Activated CD4-positive, alpha-beta T cell treated with anti-CD3 and anti-CD28 coated beads, Interleukin-2, amount 50 U/mL, for 48 hours (primary cell): ENCODE measurements at regions not wholly inside any gene's neighbourhood (a gene's known extent, or its start where the extent isn't known, plus 50 kb on each side); places are given as distances from the start of the nearest gene placed in this dataset.

ENCODE experiments used
- DNase-seq, 2 experiments: peaks; one replicate each; pipeline ENCODE4 v3.0.0-alpha.2; 2020

DNA sequence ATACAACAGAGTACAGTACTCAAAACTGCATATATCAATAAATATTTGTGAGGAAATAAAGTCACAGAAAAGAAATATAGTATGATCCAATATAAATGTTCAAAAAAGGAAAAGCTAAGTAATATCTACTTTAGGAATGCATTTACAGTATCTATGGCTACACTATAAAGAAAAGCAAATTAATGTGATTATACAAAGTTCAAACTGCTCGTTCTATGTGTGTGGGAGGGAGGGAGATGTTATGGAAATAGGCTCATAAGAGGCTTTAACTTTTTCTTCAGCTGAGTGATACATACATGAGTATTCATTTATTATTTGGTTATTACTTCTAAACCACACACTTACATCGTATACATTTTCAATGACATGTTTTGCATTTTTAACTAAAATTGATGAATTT is 377.7 kb upstream of the AGTR1 start:
- DNase-seq: no peak

DNA sequence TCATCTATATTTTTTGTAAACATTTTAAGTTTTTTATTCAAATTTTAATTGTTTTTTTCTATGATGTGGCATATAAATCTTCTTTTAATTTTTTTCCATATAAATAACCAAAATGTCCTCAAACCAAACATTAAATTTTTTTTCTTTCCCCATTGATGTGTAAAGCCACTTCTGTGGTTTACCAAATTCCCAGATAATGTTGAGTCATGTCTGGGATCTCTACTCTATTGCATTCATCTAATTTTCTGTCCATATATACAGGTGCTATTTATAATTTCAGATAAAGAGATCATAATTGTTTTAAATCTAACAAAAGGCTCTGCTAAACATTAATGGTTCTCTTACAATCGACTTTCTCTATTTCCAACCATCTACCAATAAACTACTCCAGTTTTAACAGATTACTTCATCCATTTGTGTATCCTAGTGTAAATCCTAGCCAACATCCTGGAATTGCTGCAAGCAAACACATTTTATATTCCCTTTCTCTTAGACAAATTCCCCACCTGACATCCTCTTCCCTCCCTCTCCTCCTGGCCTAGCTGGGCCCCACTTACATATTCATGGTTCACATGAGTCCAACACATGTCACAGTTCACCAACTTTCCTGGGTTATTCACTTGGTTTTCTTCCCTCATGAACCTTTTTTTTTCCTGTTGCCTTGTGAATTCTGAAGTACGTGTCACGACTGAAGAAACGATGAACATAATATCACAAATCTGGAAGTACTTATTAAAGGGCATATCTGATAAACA is 368.0 kb upstream of the AGTR1 start:
- no peak for DNase-seq

DNA sequence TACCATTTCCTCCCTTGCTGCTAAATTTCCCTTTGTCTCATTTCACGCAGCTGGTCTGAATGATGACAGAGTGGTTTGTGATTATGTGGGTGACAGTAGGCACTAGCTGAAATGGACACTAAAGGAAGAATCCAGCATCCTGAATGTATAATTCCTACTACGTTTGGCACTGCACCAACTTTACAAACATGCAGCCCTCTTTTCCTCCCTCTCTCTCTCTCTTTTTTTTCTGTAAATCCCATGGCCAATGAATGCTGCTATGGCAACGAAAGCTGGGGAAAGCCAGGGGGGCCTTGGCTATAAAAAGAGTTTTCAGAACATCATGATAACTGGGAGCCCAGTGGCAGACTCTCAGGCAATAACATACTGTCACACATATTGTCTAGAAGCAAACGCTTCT is 367.2 kb upstream of the AGTR1 start:
- DNase-seq: no peak

DNA sequence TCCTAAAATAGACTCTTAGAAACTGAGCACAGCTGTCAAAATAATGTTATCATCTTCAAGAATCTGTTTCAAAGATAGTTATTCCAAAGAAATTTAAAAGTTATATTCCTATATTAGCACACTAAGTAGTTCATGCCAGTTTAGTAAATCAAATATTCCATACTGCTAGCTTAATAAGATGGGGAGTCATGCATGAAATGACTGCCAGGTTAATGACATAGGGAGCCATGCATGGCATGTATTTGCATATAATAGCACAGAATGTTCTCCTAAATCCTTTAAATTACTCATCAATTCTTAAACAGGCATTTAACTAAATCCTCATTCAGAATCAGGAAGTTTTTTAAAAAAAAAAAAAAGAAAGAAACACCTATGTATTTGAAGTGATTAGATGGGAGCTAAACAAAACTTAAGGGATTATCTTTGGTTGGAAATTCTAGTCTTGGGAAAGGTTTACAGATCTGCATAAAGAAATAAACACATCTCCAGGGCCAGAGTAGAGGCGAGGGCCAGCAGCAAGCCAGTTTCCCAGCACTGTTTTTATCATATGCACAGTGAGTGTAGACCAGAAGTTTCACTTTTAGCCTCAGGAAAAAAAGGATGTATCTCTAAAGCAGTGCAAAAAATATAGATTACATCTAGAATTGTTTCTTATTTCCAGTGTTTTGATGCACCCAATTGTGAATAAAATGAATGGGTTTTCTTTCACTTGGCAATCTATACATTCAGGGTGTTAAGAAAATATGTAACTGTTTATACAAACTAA is 366.4 kb upstream of the AGTR1 start:
- DNase-seq: no peak

DNA sequence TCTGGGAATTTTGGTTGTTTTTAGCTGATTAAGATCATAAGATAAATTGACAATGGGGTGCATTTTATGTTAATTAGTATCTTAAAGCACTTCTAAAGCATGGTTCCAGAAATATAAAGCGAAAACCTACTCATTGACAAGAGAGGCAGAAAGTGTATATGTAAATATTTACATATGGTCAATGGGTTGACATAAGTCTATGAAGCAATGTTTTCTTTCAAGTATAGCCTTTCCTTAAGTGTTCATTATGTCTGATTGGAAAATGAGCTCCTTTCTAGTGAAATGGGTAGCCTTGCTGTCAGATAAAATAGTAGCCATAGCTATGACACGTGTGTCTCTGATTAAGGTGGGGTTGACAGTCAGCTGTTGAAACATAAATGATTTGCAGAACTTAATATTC is 365.2 kb upstream of the AGTR1 start:
- DNase-seq: no peak

DNA sequence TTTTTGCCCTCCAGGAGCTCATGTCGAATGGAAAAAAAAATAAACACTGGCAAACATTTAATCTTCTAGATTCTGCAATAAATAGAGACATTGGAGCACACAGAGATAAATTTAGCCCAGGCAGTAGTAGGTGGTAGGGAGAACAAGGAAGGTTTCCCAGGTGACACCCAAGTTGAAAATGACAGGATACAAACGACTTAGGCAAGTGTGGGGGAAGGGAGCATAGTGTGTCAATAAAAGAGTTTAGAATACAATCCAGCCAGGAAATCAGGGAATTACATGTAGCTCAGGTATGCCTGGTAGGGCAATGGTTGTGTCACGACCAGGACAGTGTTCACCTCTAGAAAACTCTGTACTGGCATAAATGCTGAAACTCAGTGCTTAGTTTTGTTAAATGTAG is 364.6 kb upstream of the AGTR1 start:
- no peak for DNase-seq

DNA sequence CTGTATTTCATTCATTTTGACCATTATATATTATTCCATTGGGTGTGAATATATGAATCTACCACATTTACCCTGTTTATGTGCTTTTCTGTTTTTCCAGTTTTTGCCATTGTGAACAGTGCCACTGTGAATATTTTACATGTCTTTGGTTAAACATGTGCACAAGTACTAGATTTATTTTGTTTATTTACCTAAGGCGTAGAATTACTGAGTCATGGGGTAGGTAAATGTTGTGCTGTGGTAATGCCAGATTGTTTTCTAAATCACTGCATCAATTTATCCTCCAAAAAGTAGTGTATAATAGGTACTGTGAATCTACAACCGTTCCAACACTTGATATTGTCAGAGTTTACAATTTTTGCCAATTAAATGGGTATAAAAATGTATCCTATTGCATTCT is 362.1 kb upstream of the AGTR1 start:
- no peak for DNase-seq

DNA sequence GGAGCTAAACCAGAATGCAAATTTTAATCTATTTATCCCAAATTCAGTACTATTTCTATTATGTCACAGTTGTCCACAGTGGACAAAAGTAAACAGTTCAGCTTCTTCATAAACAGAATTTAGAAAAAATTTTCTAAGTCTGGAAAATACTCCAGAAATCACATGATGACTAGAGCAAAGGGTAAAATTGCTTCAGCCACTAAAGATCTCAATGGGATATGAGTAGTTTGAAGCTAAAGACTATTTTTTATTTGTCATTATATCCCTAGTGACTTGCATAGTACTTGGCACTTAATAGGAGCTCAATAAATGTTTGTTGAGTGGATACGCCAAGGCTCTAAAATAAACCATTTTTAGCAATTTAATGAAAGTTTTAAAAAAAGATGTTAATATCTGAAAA is 354.3 kb upstream of the AGTR1 start:
- no peak for DNase-seq

DNA sequence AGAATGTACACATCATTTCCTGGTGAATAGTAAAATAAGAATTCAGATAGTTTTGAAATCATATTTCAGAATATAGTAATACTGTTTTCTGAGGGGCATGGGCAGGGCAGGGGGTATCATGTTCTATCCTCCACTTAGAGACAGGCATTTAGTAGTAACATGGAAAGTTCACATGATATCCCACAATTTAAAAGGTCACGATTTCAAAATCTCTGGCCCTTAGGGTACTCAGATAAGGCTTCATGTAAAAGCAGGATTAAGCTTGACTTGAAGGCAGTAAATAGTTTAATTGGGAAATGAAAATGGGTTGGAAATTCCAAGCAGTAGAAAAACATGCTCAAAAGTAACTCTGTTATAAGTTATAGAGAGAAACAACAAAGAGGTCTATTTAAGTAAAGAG is 353.2 kb upstream of the AGTR1 start:
- no peak for DNase-seq

DNA sequence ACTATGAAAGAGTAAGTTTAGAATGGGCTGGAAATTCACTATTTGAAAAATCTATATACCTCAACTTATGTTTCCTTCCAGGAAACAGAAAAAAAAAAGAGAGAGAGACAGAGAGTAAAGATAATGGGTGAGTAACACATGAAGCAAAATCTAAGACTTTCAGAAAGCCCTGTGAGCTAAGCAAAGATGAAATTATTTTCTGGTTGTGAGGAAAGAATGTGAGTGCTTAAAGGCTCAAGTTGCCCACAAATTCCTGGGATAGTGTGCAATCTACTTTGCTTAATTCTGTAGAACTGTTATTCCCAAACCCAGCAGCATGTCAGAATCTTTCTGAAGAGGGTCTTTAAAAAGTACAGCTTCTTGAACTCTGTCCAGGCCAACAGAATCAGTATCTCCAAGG is 337.7 kb upstream of the AGTR1 start:
- DNase-seq: no peak

DNA sequence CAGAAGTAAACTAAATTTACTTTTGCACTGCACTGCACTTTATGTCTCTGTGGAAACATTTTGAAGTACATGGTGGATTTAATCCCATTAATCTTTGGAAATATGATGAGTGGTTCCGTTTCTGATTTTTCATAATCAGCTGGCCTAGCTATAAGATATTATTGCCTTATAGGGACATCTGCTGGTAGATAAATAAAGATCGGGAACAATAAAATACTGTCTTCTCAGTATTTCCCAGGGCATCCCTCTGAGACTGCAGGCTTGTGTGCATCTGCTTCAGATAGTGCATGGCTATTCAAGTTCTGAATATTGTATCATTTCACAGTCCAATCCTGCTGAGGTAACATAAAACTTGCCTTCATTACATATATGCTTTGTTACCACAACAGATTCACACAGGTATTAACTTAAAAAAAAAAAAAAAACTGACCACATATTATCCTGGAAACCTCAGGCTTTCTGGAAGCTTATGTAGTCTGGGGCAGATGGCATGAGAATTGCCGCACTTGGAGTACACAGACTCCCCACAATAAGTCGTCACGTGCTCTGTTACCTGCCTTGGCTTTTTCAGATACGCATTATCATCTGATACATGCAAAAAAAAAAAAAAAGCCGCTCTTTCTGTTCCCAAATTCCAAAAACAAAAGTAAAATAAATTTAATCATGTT is 330.8 kb upstream of the AGTR1 start:
- DNase-seq: no peak

DNA sequence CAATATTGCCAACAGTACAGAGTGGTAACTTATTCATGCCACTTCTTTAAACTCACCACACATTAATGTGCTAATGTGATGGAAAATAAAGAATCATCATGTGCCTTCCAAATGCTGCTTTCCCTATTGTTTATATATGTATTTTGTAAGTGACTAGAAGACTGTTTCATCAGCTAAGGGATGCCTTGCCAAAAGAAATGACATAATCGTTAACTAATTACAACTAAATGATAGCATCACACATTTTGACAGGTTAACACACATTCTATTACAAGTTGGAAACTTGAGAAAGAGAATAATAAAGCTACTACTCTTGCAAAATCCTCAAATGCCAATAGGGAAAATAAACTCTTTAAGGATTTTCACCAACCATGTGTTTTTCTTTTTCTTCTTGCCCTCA is 329.9 kb upstream of the AGTR1 start:
- no peak for DNase-seq

DNA sequence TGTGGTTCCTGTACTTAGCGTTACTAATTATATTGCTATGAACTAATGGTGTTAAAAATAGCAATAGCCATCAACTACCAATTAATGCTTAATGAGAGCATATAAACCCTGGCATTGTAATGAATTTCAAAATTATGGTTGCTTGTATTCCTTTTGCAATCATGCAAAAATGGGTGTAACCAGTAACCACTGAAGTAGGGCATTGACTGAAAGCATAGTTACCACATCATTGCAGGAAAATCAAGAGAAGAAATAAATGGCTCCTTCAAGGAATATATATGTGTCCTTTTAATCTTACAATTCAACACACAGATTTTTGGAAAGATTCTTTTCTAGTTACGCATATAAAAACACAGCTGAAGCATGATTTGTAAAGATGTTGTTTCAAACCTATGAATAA is 328.3 kb upstream of the AGTR1 start:
- DNase-seq: no peak

DNA sequence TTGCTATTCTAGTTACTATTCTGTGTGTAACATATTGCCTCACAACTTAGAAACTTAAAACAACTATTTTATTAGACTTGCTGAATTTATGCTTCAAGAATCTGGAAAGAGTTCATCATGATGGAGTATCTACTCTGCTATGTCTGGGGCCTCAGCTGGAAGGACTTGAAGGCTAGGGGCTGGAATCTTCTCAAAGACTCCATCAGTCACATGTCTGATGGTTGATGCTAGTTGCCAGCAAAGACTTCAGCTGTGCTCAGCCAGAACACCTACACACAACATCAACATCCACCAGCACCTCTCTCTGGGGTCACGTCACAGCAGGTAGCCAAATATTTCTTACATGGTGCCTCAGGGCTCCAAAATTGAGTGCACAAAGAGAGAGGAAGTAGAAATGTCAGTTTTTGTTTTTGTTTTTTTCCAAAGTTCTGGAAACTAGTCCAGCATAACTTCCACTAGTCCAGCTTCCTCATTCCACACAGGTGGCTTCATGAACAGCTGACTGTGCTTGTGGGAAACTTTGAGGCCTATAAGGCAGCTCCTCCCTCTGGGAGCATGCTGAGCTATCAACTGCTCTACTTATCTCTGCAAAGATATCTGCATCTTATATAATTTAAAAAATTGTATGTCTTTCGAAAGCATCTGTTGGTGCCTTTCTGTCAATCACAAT is 325.4 kb upstream of the AGTR1 start:
- no peak for DNase-seq

DNA sequence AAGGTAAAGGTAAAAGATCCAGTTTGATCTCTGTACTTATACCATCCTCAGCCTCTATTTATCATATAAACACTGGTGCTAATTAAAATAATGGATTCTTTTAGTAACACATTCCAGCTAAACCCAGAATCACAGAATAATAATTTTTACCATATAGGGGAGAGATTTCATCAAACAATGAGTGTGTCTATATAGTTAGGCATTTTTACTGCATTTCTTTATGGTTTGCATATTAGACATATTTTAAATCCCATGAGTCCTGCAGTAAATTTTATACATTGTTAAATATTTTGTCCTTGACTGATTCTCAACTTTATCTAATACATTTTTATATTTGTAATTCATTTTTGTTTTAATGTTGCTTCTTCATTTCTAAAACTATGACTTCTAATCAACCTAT is 323.7 kb upstream of the AGTR1 start:
- no peak for DNase-seq

DNA sequence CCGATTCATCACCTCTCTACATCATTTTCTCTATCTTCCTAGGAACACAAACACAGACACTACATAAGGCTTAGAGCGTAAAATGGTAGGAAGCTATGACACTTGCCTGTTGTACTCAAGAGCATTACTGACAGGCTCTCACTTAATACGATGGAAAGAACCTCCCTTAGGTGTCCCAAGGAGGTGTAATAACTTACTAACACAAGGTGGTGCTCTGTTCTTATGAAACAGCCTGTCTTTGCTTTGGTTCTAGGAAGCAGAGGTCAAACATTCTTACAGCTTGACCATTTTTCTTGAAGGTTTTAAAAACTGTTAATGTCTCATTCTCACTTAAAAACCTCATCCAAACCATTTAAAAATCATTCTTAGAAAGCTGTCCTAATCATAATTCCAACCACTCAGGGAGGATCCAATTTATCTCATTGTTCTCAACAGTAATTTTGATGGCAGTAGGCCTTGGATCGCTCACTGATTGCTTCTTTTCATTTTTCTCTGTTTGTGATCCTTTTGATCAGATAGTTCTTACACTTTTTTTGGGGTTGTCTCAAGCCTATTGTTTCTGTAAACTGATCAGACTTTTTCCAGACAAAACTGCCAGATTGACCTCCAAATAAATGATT is 317.8 kb upstream of the AGTR1 start:
- DNase-seq: no peak

DNA sequence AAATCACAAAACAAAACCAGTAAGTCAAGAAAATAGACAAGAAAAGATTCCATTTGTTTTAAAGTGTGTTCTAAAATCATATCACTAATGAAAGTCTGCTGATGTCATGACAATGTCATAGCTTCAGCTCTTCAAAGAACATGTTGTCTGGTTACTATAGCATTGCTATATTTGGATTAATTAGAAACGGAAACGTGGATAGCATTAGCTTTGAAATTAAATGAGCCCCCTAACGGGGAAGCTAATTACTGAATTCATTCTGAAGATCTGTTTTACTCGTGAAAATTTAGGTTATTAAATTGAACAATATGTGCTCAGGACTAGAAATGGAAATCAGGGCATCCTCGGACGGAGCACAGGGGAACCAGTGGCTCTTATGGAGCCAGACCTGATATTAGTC is 316.7 kb upstream of the AGTR1 start:
- no peak for DNase-seq

DNA sequence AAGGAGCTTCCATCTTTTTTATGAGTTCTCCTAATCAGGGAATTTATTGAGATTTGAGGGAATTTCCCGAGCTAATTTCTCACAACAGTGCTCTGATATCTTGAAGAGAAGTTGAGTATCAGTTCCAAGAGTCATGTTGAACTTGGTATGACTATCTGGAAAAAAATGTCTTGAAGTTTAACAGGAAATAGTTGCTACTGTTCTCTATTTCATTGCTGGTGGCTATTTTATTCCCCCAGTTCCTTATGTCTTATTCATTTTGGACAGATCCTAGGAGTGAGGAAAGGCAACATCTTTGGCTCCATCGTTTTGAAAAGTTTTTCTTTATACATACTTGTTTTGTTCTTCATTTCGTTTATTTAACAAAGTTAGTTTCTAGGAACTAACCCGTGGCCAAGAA is 307.8 kb upstream of the AGTR1 start:
- DNase-seq: no peak

DNA sequence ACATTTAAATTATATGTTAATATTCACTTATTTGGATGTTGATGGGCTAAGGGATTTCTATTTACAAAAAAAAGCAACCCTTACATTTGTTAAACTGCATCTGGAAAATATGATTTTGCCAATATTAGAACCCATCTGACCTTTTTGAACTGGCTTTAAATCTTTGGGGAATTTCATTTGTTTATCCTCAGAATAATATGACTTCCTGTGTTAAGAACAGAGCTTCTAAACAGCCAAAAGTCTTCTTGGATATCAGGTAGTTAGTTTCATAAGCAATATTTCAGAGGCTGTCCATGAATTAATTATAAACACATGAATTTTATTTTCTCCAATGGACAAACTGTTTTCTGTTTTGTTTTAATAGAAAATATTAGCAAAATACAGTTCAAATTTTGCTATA is 301.9 kb upstream of the AGTR1 start:
- DNase-seq: no peak

DNA sequence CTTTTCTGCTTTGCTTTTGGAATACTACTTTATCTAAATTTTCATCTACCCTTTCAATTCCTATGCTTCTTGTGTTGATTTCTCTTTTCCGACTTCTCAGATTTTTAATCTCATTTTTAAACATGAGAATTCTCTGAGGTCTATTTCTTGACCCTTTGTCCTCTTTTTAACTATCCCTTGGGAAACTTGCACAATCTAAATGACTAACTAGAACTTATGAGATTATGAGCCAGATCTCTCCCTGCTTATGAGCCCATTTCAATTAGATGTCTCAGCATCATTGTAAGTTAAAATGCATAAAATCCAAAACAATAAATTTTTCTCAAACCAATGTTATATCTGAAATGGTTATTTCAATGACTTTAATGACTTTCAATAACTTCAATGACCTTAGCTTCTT is 296.9 kb upstream of the AGTR1 start:
- DNase-seq: no peak

DNA sequence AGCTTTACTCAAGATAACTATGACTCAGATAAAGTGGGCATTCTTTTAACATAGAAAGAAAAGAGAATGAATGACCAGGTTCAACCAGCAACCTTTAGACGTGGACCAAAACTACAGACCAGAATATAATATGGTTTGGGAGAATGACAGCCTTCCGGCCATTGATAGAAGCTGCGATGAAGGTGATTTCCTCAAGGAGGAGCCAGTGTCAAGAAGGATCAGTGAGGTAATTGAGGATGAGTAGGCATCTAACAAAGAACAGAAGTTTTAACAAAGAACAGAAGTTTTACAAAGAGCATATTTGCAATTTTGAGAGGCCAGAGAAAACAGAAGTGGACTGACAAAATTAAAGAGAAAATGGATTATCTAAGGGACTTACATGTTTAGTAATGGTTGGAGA is 289.0 kb upstream of the AGTR1 start:
- DNase-seq: no peak

DNA sequence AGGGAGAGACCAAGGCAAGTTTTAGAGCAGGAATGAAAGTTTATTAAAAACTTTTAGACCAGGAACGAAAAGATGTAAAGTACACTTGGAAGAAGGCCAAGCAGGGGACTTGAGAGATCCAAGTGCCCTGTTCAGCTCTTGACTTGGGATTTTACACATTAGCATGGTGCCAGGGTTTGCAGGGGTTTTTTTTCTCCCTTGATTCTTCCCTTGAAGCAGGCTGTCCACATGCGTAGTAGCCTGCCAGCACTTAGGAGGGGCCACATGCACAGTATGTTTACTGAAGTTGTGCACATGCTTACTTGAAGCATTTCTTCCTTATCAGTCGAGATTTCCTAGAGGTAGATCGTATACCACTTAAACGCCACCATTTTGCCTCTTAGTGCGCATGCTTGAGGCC is 277.5 kb upstream of the AGTR1 start:
- DNase-seq: no peak
